ENCODE measurements at regions not wholly inside any gene's neighbourhood (a gene's known extent, or its start where the extent isn't known, plus 50 kb on each side); places are given as distances from the start of the nearest gene placed in this dataset.

DNA sequence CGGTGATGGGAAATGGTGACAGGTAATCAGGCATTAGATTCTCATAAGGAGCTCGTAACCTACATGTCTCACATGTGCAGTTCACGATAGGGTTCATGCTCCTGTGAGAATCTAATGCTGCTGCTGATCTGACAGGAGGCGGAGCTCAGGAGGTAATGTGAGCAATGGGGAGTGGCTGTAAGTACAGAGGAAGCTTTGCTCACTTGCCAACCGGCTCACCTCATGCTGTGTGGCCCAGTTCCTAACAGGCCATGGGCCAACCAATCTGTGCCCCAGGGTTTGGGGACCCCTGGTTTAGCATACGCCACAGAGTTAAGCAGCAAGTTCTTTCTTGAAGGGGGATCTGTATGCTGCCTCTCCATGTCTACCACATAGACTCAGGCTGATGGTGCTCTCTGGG lies 133.1 kb downstream of the IQUB start:
- Histone ChIP-seq H3K4me1 (no peaks in the 10 kb centered on the region), H3K9me3 (no peaks in the 10 kb centered on the region), H3K27ac (no peak overlapping the region), H3K4me3 (no peak overlapping the region), H3K36me3 (no peaks in the 10 kb centered on the region), H3K27me3 (ENCODE audit: low read depth) (no peaks in the 10 kb centered on the region)
- intact Hi-C loops (cut with DNase I): no loop called here
- TF ChIP-seq, protein P1, sequence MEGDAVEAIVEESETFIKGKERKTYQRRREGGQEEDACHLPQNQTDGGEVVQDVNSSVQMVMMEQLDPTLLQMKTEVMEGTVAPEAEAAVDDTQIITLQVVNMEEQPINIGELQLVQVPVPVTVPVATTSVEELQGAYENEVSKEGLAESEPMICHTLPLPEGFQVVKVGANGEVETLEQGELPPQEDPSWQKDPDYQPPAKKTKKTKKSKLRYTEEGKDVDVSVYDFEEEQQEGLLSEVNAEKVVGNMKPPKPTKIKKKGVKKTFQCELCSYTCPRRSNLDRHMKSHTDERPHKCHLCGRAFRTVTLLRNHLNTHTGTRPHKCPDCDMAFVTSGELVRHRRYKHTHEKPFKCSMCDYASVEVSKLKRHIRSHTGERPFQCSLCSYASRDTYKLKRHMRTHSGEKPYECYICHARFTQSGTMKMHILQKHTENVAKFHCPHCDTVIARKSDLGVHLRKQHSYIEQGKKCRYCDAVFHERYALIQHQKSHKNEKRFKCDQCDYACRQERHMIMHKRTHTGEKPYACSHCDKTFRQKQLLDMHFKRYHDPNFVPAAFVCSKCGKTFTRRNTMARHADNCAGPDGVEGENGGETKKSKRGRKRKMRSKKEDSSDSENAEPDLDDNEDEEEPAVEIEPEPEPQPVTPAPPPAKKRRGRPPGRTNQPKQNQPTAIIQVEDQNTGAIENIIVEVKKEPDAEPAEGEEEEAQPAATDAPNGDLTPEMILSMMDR (IDR thresholded peaks at IDR 0.05): no peak
- ATAC-seq: no peak
- DNase-seq: no peak

DNA sequence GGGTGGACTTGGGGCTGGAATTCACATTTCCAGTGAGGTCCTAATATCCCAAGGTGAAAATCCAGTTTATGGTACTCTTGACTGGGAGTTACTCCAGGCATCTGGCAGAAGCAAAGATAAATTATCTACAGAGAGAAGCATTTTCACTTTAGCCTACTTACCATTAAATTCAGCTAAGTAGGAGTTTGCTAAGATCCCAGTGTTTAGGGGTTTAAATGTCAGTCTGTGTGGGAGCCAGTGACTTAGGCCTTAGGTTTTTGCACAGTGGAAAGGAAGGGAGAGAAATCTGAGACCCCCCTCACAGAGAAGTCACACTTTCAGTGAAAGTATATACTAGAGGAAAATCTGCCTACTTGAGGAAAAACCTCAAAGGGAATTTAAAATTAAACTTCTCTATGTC lies 134.2 kb downstream of the IQUB start:
- no peaks in the 10 kb centered on the region for H3K36me3 ChIP-seq
- DNase-seq (no peak), ATAC-seq (no peak)
- intact Hi-C loops (cut with DNase I): no loop called here
- no peaks in the 10 kb centered on the region for H3K4me1 ChIP-seq
- no peaks in the 10 kb centered on the region for H3K27me3 ChIP-seq (ENCODE audit: low read depth)
- no peaks in the 10 kb centered on the region for H3K9me3 ChIP-seq
- no peak overlapping the region for H3K4me3 ChIP-seq
- TF ChIP-seq, protein P1 (IDR thresholded peaks at IDR 0.05): no peak
- H3K27ac ChIP-seq: no peak overlapping the region

DNA sequence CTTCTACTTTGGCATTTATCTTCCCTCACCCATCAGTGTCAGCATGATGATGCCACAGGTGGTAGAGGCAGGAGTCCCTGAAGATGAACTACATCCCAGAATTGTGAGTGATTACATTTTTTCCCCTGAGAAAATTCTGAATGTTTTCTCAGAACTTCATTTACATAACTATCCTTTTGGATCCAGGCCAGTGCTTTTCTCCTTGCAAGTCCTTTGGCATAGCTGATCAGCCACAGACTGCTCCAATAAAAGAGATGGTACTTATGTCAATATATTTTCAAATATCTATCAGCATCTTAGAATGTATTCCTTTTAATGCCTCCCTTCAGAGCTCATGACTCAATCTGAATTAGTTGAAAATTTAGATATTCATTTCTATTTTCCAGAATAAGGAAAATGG lies 135.5 kb downstream of the IQUB start:
- ATAC-seq: no peak
- TF ChIP-seq, protein P1 (IDR thresholded peaks at IDR 0.05): no peak
- H3K4me1 ChIP-seq: no peaks in the 10 kb centered on the region
- no peaks in the 10 kb centered on the region for H3K27me3 ChIP-seq (ENCODE audit: low read depth)
- intact Hi-C loops (cut with DNase I): no loop called here
- no peaks in the 10 kb centered on the region for H3K9me3 ChIP-seq
- no peaks in the 10 kb centered on the region for H3K36me3 ChIP-seq
- H3K27ac ChIP-seq: no peak overlapping the region
- DNase-seq: no peak
- H3K4me3 ChIP-seq: no peak overlapping the region

DNA sequence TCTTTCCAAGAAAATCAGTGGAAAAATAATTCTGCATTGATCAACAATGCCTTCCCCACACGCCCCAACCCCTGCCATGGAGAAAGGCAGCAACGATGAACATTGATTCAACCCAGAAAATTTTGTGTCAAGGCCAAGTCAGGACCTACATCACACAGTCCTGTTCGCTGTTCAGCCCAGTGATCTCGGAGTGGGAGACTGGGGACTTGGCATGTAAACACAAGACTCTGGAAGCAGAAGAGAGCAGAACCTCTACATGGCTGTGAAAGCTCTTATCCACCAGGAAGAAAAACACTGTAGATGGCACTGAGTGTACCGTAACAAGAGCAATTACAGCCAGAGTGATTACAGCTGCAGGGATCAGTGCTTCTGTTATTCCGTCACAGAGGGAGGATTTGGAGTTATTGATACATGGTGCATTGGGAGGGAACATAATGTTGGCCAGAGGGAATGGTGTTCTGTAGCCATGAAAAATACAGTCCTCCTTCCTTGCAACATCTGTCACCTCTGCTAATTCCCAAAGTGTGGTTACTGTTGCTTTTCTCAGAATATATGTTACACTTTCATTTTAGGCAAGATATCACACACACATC lies 136.6 kb downstream of the IQUB start:
- no peak overlapping the region for H3K4me3 ChIP-seq
- intact Hi-C loops (cut with DNase I): no loop called here
- no peak for DNase-seq
- no peaks in the 10 kb centered on the region for H3K27me3 ChIP-seq (ENCODE audit: low read depth)
- no peak overlapping the region for H3K27ac ChIP-seq
- no peaks in the 10 kb centered on the region for H3K4me1 ChIP-seq
- TF ChIP-seq, protein P1 (IDR thresholded peaks at IDR 0.05): no peak
- ATAC-seq: no peak
- no peaks in the 10 kb centered on the region for H3K36me3 ChIP-seq
- no peaks in the 10 kb centered on the region for H3K9me3 ChIP-seq

DNA sequence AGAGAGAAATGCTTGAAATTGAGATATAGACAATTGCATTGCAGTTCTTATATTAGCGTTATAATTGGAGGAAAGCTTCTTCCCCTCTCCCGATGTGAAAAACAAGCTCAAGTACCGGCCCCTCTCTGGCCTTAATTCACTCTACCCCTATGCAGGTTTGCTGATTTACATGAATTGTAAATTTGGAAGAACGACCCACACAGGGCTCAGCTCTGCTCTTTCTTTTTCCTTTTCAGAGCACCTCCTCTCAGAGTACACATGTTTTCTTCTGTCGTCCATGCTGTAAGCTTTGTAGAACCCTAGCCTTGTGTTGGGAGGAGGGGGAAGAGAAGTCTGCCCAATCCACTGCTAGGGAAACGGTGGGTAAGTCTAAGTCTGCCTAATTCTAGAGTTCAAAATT lies 140.8 kb downstream of the IQUB start:
- DNase-seq (no peak), ATAC-seq (no peak)
- H3K27ac ChIP-seq: no peak overlapping the region
- intact Hi-C loops (cut with DNase I): no loop called here
- no peak overlapping the region for H3K4me3 ChIP-seq
- H3K9me3 ChIP-seq: no peaks in the 10 kb centered on the region
- TF ChIP-seq, protein P1 (IDR thresholded peaks at IDR 0.05): no peak
- H3K27me3 ChIP-seq (ENCODE audit: low read depth): no peaks in the 10 kb centered on the region
- no peaks in the 10 kb centered on the region for H3K36me3 ChIP-seq
- H3K4me1 ChIP-seq: no peaks in the 10 kb centered on the region

DNA sequence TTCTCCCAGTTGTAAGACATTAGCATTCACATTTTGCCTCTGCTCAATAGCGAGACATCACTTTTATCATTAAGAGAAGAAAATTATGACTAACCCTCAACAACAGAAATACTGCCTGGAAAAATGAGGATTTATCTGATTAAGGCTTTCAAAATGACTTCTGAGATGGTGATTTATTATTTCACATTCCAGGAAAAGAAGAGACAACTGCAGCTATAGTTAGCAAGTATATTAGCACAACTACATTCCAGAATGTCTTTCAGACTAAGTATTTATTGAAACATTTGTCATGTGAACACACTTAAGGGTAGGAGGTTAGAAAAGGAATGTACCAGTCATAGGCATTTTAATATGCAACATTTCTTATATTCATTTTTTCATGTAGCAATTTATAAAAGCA lies 162.0 kb downstream of the IQUB start:
- Histone ChIP-seq H3K4me1 (no peaks in the 10 kb centered on the region), H3K36me3 (no peaks in the 10 kb centered on the region), H3K9me3 (no peaks in the 10 kb centered on the region), H3K27me3 (ENCODE audit: low read depth) (no peaks in the 10 kb centered on the region), H3K4me3 (no peak overlapping the region), H3K27ac (no peak overlapping the region)
- ATAC-seq (no peak), DNase-seq (no peak)
- intact Hi-C loops (cut with DNase I): no loop called here
- TF ChIP-seq, protein P1 (IDR thresholded peaks at IDR 0.05): no peak

Measured in lower lobe of right lung (tissue), 2 donors.